Mucosa of rectum (tissue), 2 donors: ENCODE measurements at regions not wholly inside any gene's neighbourhood (a gene's known extent, or its start where the extent isn't known, plus 50 kb on each side); places are given as distances from the start of the nearest gene placed in this dataset.

Experiments
- H3K27ac ChIP-seq, 2 donors: one replicate each; pipeline ENCODE4 v1.7.0; 2013; ENCODE audit warnings: inconsistent platforms in 2 of 2, low read depth in 2 of 2, low read length in 2 of 2
- H3K27me3 ChIP-seq, 2 donors: one replicate each; pipeline ENCODE4 v1.7.0; 2013; ENCODE audit warnings: low read length in 2 of 2; ENCODE audit not compliant: control insufficient read depth in 2 of 2, insufficient read depth in 2 of 2
- H3K36me3 ChIP-seq, 2 donors: one replicate each; pipeline ENCODE4 v1.7.0; 2013; ENCODE audit warnings: low read length in 2 of 2; ENCODE audit not compliant: control insufficient read depth in 2 of 2, insufficient read depth in 2 of 2
- H3K4me1 ChIP-seq, 2 donors: one replicate each; pipeline ENCODE4 v1.7.0; 2013; ENCODE audit warnings: low read length in 2 of 2, mild to moderate bottlenecking in 1 of 2; ENCODE audit not compliant: control insufficient read depth in 2 of 2, insufficient read depth in 2 of 2
- H3K4me3 ChIP-seq, 2 donors: one replicate each; pipeline ENCODE4 v1.7.0; 2013; ENCODE audit warnings: low read length in 2 of 2
- H3K9ac ChIP-seq, 2 donors: one replicate each; pipeline ENCODE4 v1.7.0; 2013; ENCODE audit warnings: low read length in 2 of 2, low read depth in 1 of 2, mild to moderate bottlenecking in 1 of 2
- H3K9me3 ChIP-seq, 2 donors: one replicate each; pipeline ENCODE4 v1.7.0; 2013; ENCODE audit warnings: low read length in 2 of 2; ENCODE audit not compliant: control insufficient read depth in 2 of 2
- donor health status: healthy.
- donor health status: Normal muscosa, but diverticular disease.

GRCh38 chr2:239583879-239584859 lies 183.3 kb upstream of the HDAC4 start:
- no peaks in the 10 kb centered on the region for H3K9me3 ChIP-seq
- no peak overlapping the region for H3K4me3 ChIP-seq
- no peaks in the 10 kb centered on the region for H3K4me1 ChIP-seq
- H3K27ac ChIP-seq, result no peak overlapping the region
- peaks cover 0 to 2% of the 10 kb centered on the region in 2 donors for H3K27me3 ChIP-seq
- H3K9ac ChIP-seq, result no peak overlapping the region
- no peaks in the 10 kb centered on the region for H3K36me3 ChIP-seq

- H3K36me3 ChIP-seq, result no peaks in the 10 kb centered on the region
- H3K9ac ChIP-seq, result no peak overlapping the region
- no peaks in the 10 kb centered on the region for H3K4me1 ChIP-seq
- no peak overlapping the region for H3K27ac ChIP-seq
- H3K27me3 ChIP-seq, result peaks cover 0 to 2% of the 10 kb centered on the region in 2 donors
- H3K9me3 ChIP-seq, result no peaks in the 10 kb centered on the region
- H3K4me3 ChIP-seq, result no peak overlapping the region
Measured at GRCh38 chr2:239583171-239583878, 182.5 kb upstream of the HDAC4 start.

GRCh38 chr2:239582476-239582875 lies 181.7 kb upstream of the HDAC4 start:
- Histone ChIP-seq H3K9ac (no peak overlapping the region), H3K9me3 (no peaks in the 10 kb centered on the region), H3K4me3 (no peak overlapping the region), H3K27me3 (peaks cover 0 to 2% of the 10 kb centered on the region in 2 donors), H3K27ac (no peak overlapping the region), H3K4me1 (no peaks in the 10 kb centered on the region), H3K36me3 (no peaks in the 10 kb centered on the region)

GRCh38 chr2:239581352-239581901 lies 180.6 kb upstream of the HDAC4 start:
- H3K27me3 ChIP-seq, result no peaks in the 10 kb centered on the region
- no peak overlapping the region for H3K4me3 ChIP-seq
- no peak overlapping the region for H3K27ac ChIP-seq
- H3K4me1 ChIP-seq, result no peaks in the 10 kb centered on the region
- H3K9me3 ChIP-seq, result no peaks in the 10 kb centered on the region
- H3K9ac ChIP-seq, result no peak overlapping the region
- no peaks in the 10 kb centered on the region for H3K36me3 ChIP-seq

- no peak overlapping the region for H3K9ac ChIP-seq
- no peak overlapping the region for H3K27ac ChIP-seq
- H3K36me3 ChIP-seq, result no peaks in the 10 kb centered on the region
- no peaks in the 10 kb centered on the region for H3K4me1 ChIP-seq
- H3K27me3 ChIP-seq, result peaks cover 0 to 3% of the 10 kb centered on the region in 2 donors
- H3K4me3 ChIP-seq, result no peak overlapping the region
- H3K9me3 ChIP-seq, result no peaks in the 10 kb centered on the region
Measured at GRCh38 chr2:239580199-239580527, 179.3 kb upstream of the HDAC4 start.

- no peak overlapping the region for H3K27ac ChIP-seq
- H3K4me3 ChIP-seq, result no peak overlapping the region
- H3K4me1 ChIP-seq, result no peaks in the 10 kb centered on the region
- H3K36me3 ChIP-seq, result no peaks in the 10 kb centered on the region
- H3K9me3 ChIP-seq, result no peaks in the 10 kb centered on the region
- H3K27me3 ChIP-seq, result peaks cover 0 to 3% of the 10 kb centered on the region in 2 donors
- no peak overlapping the region for H3K9ac ChIP-seq
Measured at GRCh38 chr2:239579524-239580198, 178.8 kb upstream of the HDAC4 start.

- Histone ChIP-seq H3K9me3 (no peaks in the 10 kb centered on the region), H3K4me1 (no peaks in the 10 kb centered on the region), H3K27ac (no peak overlapping the region), H3K36me3 (no peaks in the 10 kb centered on the region), H3K9ac (no peak overlapping the region), H3K27me3 (peaks cover 0 to 6% of the 10 kb centered on the region in 2 donors), H3K4me3 (no peak overlapping the region)
Measured at GRCh38 chr2:239579081-239579480, 178.3 kb upstream of the HDAC4 start.

GRCh38 chr2:239578381-239578780 lies 177.6 kb upstream of the HDAC4 start:
- Histone ChIP-seq H3K4me1 (no peaks in the 10 kb centered on the region), H3K9ac (no peak overlapping the region), H3K36me3 (no peaks in the 10 kb centered on the region), H3K27me3 (peaks cover 0 to 6% of the 10 kb centered on the region in 2 donors), H3K27ac (no peak overlapping the region), H3K9me3 (no peaks in the 10 kb centered on the region), H3K4me3 (no peak overlapping the region)

- Histone ChIP-seq H3K27ac (no peak overlapping the region), H3K4me1 (no peaks in the 10 kb centered on the region), H3K36me3 (no peaks in the 10 kb centered on the region), H3K27me3 (peaks cover 0 to 6% of the 10 kb centered on the region in 2 donors), H3K9me3 (no peaks in the 10 kb centered on the region), H3K9ac (no peak overlapping the region), H3K4me3 (no peak overlapping the region)
Measured at GRCh38 chr2:239577935-239578334, 177.1 kb upstream of the HDAC4 start.
